Astrocyte (in vitro differentiated cells and primary cell): ENCODE measurements at regions not wholly inside any gene's neighbourhood (a gene's known extent, or its start where the extent isn't known, plus 50 kb on each side); places are given as distances from the start of the nearest gene placed in this dataset.
"Not testable (repeated sequence)": the region's sequence is repeated elsewhere in the genome, so short reads cannot be mapped to it uniquely, and the experiment has no call there.

Experiments used
- DNase-seq: peaks from one replicate; pipeline ENCODE4 v3.0.0-alpha.2; 2010; ENCODE audit warnings: low read depth
- FAIRE-seq: peaks from 2 replicates; lab custom pipeline; 2011; peaks lifted over from hg19 to GRCh38; lab: Jason Lieb, UNC
- H2AFZ ChIP-seq: 2 replicates; pipeline ENCODE4 v1.6.0; 2012; ENCODE audit warnings: low read depth, low read length, inconsistent platforms
- H3K27ac ChIP-seq: 2 replicates; pipeline ENCODE4 v1.5.1; 2011; ENCODE audit warnings: low read depth, low read length, inconsistent platforms
- H3K27me3 ChIP-seq: 2 replicates; pipeline ENCODE4 v1.6.0; 2011; ENCODE audit warnings: low read length, inconsistent platforms; ENCODE audit not compliant: insufficient read depth
- H3K36me3 ChIP-seq: 2 replicates; pipeline ENCODE4 v1.5.1; 2011; ENCODE audit warnings: low read length, inconsistent platforms; ENCODE audit not compliant: insufficient read depth
- H3K4me1 ChIP-seq: 2 replicates; pipeline ENCODE4 v1.5.1; 2011; ENCODE audit warnings: low read length, inconsistent platforms; ENCODE audit not compliant: insufficient read depth
- H3K4me2 ChIP-seq: 2 replicates; pipeline ENCODE4 v1.6.0; 2012; ENCODE audit warnings: low read length, inconsistent platforms
- H3K4me3 ChIP-seq: 2 replicates; pipeline ENCODE4 v1.5.1; 2011; ENCODE audit warnings: low read depth, mild to moderate bottlenecking, low read length, inconsistent platforms; ENCODE audit not compliant: insufficient read depth
- H3K79me2 ChIP-seq: 2 replicates; pipeline ENCODE4 v1.6.0; 2012; ENCODE audit warnings: mild to moderate bottlenecking, low read length, inconsistent platforms; ENCODE audit not compliant: insufficient read depth
- H3K9ac ChIP-seq: 2 replicates; pipeline ENCODE4 v1.6.0; 2012; ENCODE audit warnings: mild to moderate bottlenecking, low read length, inconsistent platforms
- H3K9me3 ChIP-seq: 2 replicates; pipeline ENCODE4 v1.5.1; 2012; ENCODE audit warnings: low read depth, mild to moderate bottlenecking, low read length, inconsistent platforms; ENCODE audit not compliant: insufficient read depth
- H4K20me1 ChIP-seq: 2 replicates; pipeline ENCODE4 v1.6.0; 2012; ENCODE audit warnings: low read length, inconsistent platforms; ENCODE audit not compliant: insufficient read depth
- H3K27ac Mint-ChIP-seq: one replicate; pipeline ENCODE4 v1.8.0; 2021; ENCODE audit warnings: mild to moderate bottlenecking, mixed read lengths; ENCODE audit not compliant: unreplicated experiment
- H3K27me3 Mint-ChIP-seq: one replicate; pipeline ENCODE4 v1.8.0; 2021; ENCODE audit warnings: low read depth, mixed read lengths; ENCODE audit not compliant: unreplicated experiment
- H3K36me3 Mint-ChIP-seq: one replicate; pipeline ENCODE4 v1.8.0; 2021; ENCODE audit warnings: low read depth, mixed read lengths; ENCODE audit not compliant: unreplicated experiment
- H3K4me1 Mint-ChIP-seq: one replicate; pipeline ENCODE4 v1.8.0; 2021; ENCODE audit warnings: low read depth, mixed read lengths; ENCODE audit not compliant: unreplicated experiment
- H3K4me3 Mint-ChIP-seq: one replicate; pipeline ENCODE4 v1.8.0; 2021; ENCODE audit warnings: mild to moderate bottlenecking, moderate library complexity, mixed read lengths; ENCODE audit not compliant: unreplicated experiment
- H3K9me3 Mint-ChIP-seq: one replicate; pipeline ENCODE4 v1.8.0; 2021; ENCODE audit warnings: mild to moderate bottlenecking, mixed read lengths; ENCODE audit not compliant: unreplicated experiment
- EZH2 ChIP-seq: IDR thresholded peaks from 2 replicates; pipeline ENCODE4 v1.6.1; 2012; ENCODE audit warnings: mild to moderate bottlenecking, low read length, inconsistent platforms; ENCODE audit not compliant: insufficient read depth
- TF ChIP-seq, protein P1 (sequence below): IDR thresholded peaks from 2 replicates; pipeline ENCODE4 v1.5.1; 2011; ENCODE audit warnings: low read depth, mild to moderate bottlenecking, inconsistent platforms, low read length, moderate library complexity; ENCODE audit not compliant: insufficient read depth

GRCh38 chr16:73945631-73946030 is 351.0 kb upstream of the PSMD7 start:
- H3K27me3 Mint-ChIP-seq = no peaks in the 10 kb centered on the region
- no peak overlapping the region for H3K27ac ChIP-seq
- H3K9ac ChIP-seq = no peak overlapping the region
- H3K4me3 ChIP-seq = no peak overlapping the region
- no peak for TF ChIP-seq EZH2
- TF ChIP-seq, protein P1, sequence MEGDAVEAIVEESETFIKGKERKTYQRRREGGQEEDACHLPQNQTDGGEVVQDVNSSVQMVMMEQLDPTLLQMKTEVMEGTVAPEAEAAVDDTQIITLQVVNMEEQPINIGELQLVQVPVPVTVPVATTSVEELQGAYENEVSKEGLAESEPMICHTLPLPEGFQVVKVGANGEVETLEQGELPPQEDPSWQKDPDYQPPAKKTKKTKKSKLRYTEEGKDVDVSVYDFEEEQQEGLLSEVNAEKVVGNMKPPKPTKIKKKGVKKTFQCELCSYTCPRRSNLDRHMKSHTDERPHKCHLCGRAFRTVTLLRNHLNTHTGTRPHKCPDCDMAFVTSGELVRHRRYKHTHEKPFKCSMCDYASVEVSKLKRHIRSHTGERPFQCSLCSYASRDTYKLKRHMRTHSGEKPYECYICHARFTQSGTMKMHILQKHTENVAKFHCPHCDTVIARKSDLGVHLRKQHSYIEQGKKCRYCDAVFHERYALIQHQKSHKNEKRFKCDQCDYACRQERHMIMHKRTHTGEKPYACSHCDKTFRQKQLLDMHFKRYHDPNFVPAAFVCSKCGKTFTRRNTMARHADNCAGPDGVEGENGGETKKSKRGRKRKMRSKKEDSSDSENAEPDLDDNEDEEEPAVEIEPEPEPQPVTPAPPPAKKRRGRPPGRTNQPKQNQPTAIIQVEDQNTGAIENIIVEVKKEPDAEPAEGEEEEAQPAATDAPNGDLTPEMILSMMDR = no peak
- H3K9me3 Mint-ChIP-seq = no peaks in the 10 kb centered on the region
- H3K27me3 ChIP-seq = no peaks in the 10 kb centered on the region
- no peaks in the 10 kb centered on the region for H3K79me2 ChIP-seq
- H3K27ac Mint-ChIP-seq = no peak overlapping the region
- H3K4me1 Mint-ChIP-seq = peaks cover 5% of the 10 kb centered on the region
- FAIRE-seq (no peak), DNase-seq (no peak)
- H3K4me3 Mint-ChIP-seq = no peak overlapping the region
- no peaks in the 10 kb centered on the region for H3K36me3 ChIP-seq
- H3K4me1 ChIP-seq = no peaks in the 10 kb centered on the region
- H3K36me3 Mint-ChIP-seq = no peaks in the 10 kb centered on the region
- no peaks in the 10 kb centered on the region for H4K20me1 ChIP-seq
- H2AFZ ChIP-seq = no peak overlapping the region
- H3K9me3 ChIP-seq = no peaks in the 10 kb centered on the region
- H3K4me2 ChIP-seq = no peak overlapping the region

DNA sequence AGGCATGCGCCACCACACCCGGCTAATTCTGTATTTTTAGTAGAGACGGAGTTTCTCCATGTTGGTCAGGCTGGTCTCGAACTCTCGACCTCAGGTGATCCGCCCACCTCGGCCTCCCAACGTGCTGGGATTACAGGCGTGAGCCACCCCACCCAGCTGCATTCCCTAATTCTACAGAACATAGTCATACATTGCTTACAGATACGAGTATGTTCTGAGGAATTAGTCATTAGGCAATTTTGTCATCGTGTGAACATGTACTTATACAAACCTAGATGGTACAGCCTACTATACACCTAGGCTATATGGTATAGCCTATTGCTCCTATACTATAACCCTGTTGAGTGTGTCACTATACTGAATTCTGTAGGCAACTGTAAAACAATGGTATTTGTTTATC is 353.4 kb upstream of the PSMD7 start:
- not testable (repeated sequence) for H3K4me1 Mint-ChIP-seq

DNA sequence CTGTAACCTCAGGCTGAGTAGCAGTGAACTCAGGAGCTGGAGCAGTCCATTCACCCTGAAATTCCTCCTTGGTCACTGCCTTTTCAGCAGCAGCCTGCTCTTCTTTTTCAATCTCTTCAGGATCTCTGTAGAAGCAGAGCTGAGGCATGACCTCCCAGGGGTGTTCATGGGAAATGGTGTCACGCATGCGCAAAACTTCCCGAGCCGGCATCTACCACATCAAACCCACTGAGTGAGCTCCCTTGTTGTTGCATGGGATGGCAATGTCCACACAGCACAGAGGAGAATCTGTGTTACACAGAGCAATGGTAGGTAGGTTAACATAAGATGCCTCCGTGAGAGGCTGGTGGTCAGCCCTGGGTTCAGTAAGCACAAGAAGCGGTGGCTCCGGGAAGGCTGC is 355.8 kb upstream of the PSMD7 start:
- not testable (repeated sequence) for H3K4me1 ChIP-seq, DNase-seq, H4K20me1 ChIP-seq, FAIRE-seq, H3K27me3 Mint-ChIP-seq, H3K36me3 ChIP-seq, H3K27me3 ChIP-seq, H3K9me3 Mint-ChIP-seq, H3K27ac Mint-ChIP-seq, H3K9ac ChIP-seq, H3K9me3 ChIP-seq, H3K27ac ChIP-seq, H2AFZ ChIP-seq, H3K4me2 ChIP-seq, H3K79me2 ChIP-seq, H3K4me3 Mint-ChIP-seq, H3K36me3 Mint-ChIP-seq, H3K4me1 Mint-ChIP-seq, H3K4me3 ChIP-seq

More for the DNA sequence above, 353.4 kb upstream of the PSMD7 start:
- DNase-seq, H4K20me1 ChIP-seq, FAIRE-seq, H3K4me3 Mint-ChIP-seq, H3K9me3 Mint-ChIP-seq, H3K27ac ChIP-seq, H3K4me3 ChIP-seq, H3K79me2 ChIP-seq, H2AFZ ChIP-seq, H3K36me3 ChIP-seq, H3K4me1 ChIP-seq, H3K9me3 ChIP-seq, H3K36me3 Mint-ChIP-seq, H3K27me3 ChIP-seq, H3K9ac ChIP-seq, H3K27ac Mint-ChIP-seq, H3K4me2 ChIP-seq, H3K27me3 Mint-ChIP-seq: not testable (repeated sequence)

GRCh38 chr16:73923951-73924350 is 372.7 kb upstream of the PSMD7 start:
- no peaks in the 10 kb centered on the region for H3K79me2 ChIP-seq
- H3K36me3 ChIP-seq = no peaks in the 10 kb centered on the region
- no peaks in the 10 kb centered on the region for H3K9me3 Mint-ChIP-seq
- H2AFZ ChIP-seq = no peak overlapping the region
- no peak overlapping the region for H3K27ac ChIP-seq
- no peak overlapping the region for H3K4me3 ChIP-seq
- DNase-seq = no peak
- H3K36me3 Mint-ChIP-seq = peaks cover 4% of the 10 kb centered on the region
- no peak overlapping the region for H3K27ac Mint-ChIP-seq
- no peaks in the 10 kb centered on the region for H3K4me1 Mint-ChIP-seq
- no peak overlapping the region for H3K9ac ChIP-seq
- no peak for FAIRE-seq
- H3K27me3 Mint-ChIP-seq = no peaks in the 10 kb centered on the region
- no peak for TF ChIP-seq EZH2
- TF ChIP-seq, protein P1 = no peak
- H3K9me3 ChIP-seq = no peaks in the 10 kb centered on the region
- no peaks in the 10 kb centered on the region for H3K27me3 ChIP-seq
- no peaks in the 10 kb centered on the region for H3K4me1 ChIP-seq
- H3K4me3 Mint-ChIP-seq = no peak overlapping the region
- H3K4me2 ChIP-seq = no peak overlapping the region
- H4K20me1 ChIP-seq = no peaks in the 10 kb centered on the region
